ENCODE measurements at regions not wholly inside any gene's neighbourhood (a gene's known extent, or its start where the extent isn't known, plus 50 kb on each side); places are given as distances from the start of the nearest gene placed in this dataset.

DNA sequence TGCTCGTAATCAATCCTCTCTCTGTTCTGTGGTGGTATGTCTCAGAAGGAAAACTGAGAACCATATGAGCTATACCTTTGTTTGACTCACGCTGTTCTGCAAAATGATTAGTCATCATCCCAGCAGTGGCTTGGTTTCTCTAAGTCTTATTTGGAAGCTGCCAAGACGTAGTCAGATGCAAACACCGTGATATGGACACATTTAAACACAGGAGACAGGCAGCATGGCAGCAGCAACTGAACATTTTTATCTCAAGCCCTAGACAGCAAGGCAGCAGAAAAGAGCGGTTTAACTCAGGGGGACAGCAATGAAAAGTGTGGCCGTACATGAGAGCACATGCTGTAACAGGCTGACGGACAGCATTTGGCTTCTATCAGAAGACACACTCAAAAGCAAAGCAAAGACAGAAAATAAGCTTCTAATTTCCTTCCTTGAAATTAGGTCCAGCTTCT is 1295.1 kb downstream of the EPHA7 start:
- Histone ChIP-seq H2AFZ (ENCODE audit: low read length) (peak overlapping the region; percentile 51), H3K9me3 (ENCODE audit: control insufficient read depth, low read depth, low read length) (no peaks in the 10 kb centered on the region), H3K18ac (ENCODE audit: insufficient read length, low read depth, low read length) (no peak overlapping the region), H2BK5ac (ENCODE audit: insufficient read length, low read length) (no peak overlapping the region), H2BK15ac (ENCODE audit: low read depth, low read length) (no peak overlapping the region), H3K79me2 (ENCODE audit: insufficient read depth, low read length) (no peaks in the 10 kb centered on the region), H2AK5ac (ENCODE audit: insufficient read length, low read length) (no peak overlapping the region), H3T11ph (ENCODE audit: low read length) (no peak overlapping the region), H2BK20ac (ENCODE audit: low read depth, low read length, poor library complexity, severe bottlenecking) (no peak overlapping the region), H4K91ac (ENCODE audit: insufficient read length, low read depth, low read length) (no peak overlapping the region), H3K23ac (ENCODE audit: insufficient read length, low read depth, low read length) (no peak overlapping the region), H3K27ac (ENCODE audit: insufficient read length, low read depth, low read length) (no peak overlapping the region), H3K23me2 (ENCODE audit: insufficient read length, low read depth, low read length, poor library complexity, severe bottlenecking) (no peaks in the 10 kb centered on the region), H3K79me1 (ENCODE audit: insufficient read depth, low read depth, low read length, poor library complexity, severe bottlenecking) (no peaks in the 10 kb centered on the region), H4K8ac (replicated peaks; ENCODE audit: insufficient read length, low read depth, low read length) (no peak overlapping the region), H3K4ac (ENCODE audit: low read depth, low read length) (no peak overlapping the region), H3K4me1 (ENCODE audit: insufficient read depth, low read length) (peaks cover 7% of the 10 kb centered on the region; the same call in 1 of the 2 replicates), H3K56ac (ENCODE audit: insufficient read length, low read depth, low read length) (no peak overlapping the region), H3K14ac (ENCODE audit: insufficient read depth, low read length) (no peak overlapping the region), H3K27me3 (ENCODE audit: insufficient read depth, low read length) (no peaks in the 10 kb centered on the region), H2BK120ac (ENCODE audit: low read depth, low read length, poor library complexity, severe bottlenecking) (no peak overlapping the region), H4K20me1 (ENCODE audit: control insufficient read depth, insufficient read depth, insufficient read length) (no peaks in the 10 kb centered on the region), H4K5ac (ENCODE audit: insufficient read length, low read depth, low read length) (no peak overlapping the region), H3K4me2 (ENCODE audit: insufficient read depth, insufficient read length, low read length) (no peak overlapping the region), H3K9ac (ENCODE audit: extremely low read depth, insufficient read length, low read length) (no peak overlapping the region), H2BK12ac (ENCODE audit: insufficient read length, low read depth, low read length) (no peak overlapping the region)
- no CpG with 5 or more reads among the region's 7 CpGs for WGBS (ENCODE audit: extremely low coverage, insufficient read length, low lambda C conversion rate)
- peaks cover 2 to 10% of the 10 kb centered on the region in 2 experiments for H3K4me1 Mint-ChIP-seq
- DNase-seq, result no peak
- H3K27me3 Mint-ChIP-seq (ENCODE audit: low read depth), result peaks cover 6% of the 10 kb centered on the region; the same call in 1 of the 2 replicates
- no peaks in the 10 kb centered on the region for H3K36me3 Mint-ChIP-seq (ENCODE audit: insufficient read depth in 1 of 3, low read depth in 3 of 3)
- TF ChIP-seq, protein P1, sequence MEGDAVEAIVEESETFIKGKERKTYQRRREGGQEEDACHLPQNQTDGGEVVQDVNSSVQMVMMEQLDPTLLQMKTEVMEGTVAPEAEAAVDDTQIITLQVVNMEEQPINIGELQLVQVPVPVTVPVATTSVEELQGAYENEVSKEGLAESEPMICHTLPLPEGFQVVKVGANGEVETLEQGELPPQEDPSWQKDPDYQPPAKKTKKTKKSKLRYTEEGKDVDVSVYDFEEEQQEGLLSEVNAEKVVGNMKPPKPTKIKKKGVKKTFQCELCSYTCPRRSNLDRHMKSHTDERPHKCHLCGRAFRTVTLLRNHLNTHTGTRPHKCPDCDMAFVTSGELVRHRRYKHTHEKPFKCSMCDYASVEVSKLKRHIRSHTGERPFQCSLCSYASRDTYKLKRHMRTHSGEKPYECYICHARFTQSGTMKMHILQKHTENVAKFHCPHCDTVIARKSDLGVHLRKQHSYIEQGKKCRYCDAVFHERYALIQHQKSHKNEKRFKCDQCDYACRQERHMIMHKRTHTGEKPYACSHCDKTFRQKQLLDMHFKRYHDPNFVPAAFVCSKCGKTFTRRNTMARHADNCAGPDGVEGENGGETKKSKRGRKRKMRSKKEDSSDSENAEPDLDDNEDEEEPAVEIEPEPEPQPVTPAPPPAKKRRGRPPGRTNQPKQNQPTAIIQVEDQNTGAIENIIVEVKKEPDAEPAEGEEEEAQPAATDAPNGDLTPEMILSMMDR (conservative IDR thresholded peaks at IDR 0.05), result no peak
- no peak overlapping the region for H3K4me3 Mint-ChIP-seq
- H3K9me3 Mint-ChIP-seq, result no peaks in the 10 kb centered on the region
- no peak overlapping the region for H3K27ac Mint-ChIP-seq

All from H9 (cell line).